ENCODE measurements at regions not wholly inside any gene's neighbourhood (a gene's known extent, or its start where the extent isn't known, plus 50 kb on each side); places are given as distances from the start of the nearest gene placed in this dataset.

- Histone ChIP-seq H3K4me3 (replicated peaks in 1 of 3; ENCODE audit: insufficient read depth in 1 of 3, low read depth in 1 of 3, low read length in 3 of 3) (no peak overlapping the region), H3K9me1 (replicated peaks; ENCODE audit: control insufficient read depth, extremely low read depth, insufficient read depth, low read length) (no peaks in the 10 kb centered on the region), H3K79me2 (ENCODE audit: control insufficient read depth, insufficient read depth, low read length) (no peaks in the 10 kb centered on the region), H3K9ac (replicated peaks; ENCODE audit: extremely low read depth, insufficient read depth, low read length) (no peak overlapping the region), H4K20me1 (replicated peaks; ENCODE audit: control insufficient read depth, extremely low read depth, insufficient read depth, low read length) (no peaks in the 10 kb centered on the region), H3K4me2 (ENCODE audit: insufficient read depth, low read length) (no peak overlapping the region), H3K27me3 (ENCODE audit: control insufficient read depth in 2 of 2, insufficient read depth in 2 of 2, low read length in 2 of 2) (no peaks in the 10 kb centered on the region), H3K36me3 (ENCODE audit: control insufficient read depth in 2 of 2, extremely low read depth in 1 of 2, insufficient read depth in 2 of 2, low read length in 2 of 2) (no peaks in the 10 kb centered on the region), H3K9me3 (replicated peaks; ENCODE audit: control insufficient read depth, insufficient read depth, low read length) (no peaks in the 10 kb centered on the region), H2AFZ (ENCODE audit: low read depth, low read length) (peak overlapping the region; percentile 36), H3K4me1 (ENCODE audit: control insufficient read depth, extremely low read depth, insufficient read depth, low read length) (peaks cover 6% of the 10 kb centered on the region), H3K27ac (ENCODE audit: insufficient read depth, low read depth, low read length) (no peak overlapping the region)
- intact Hi-C loops (cut with micrococcal nuclease) = no loop called here
- TF ChIP-seq MAX (IDR thresholded peaks at IDR 0.05; ENCODE audit: insufficient read depth, insufficient read length) (no peak), EZH2 (IDR thresholded peaks at IDR 0.05; ENCODE audit: borderline replicate concordance, low read depth, low read length, severe bottlenecking) (no peak), FOS (IDR thresholded peaks at IDR 0.05; ENCODE audit: borderline replicate concordance, insufficient read depth, low read length) (peak; percentile 44)
- ChIA-PET POLR2A (no interaction called here), CTCF (no interaction called here)
- DNase-seq (ENCODE audit: low read depth, low spot score) = peak; percentile 19
- BruUV-seq (replicated peaks) = no TSS peak
- FAIRE-seq = peak; percentile 8
- dilution Hi-C loops (cut with MboI; ENCODE audit: extremely low pct_ligation_motif_present, low sequenced_read_pairs) = no loop called here
Observed at GRCh38 chr9:108182950-108183381, 672.8 kb downstream of the ACTL7B start.

DNA sequence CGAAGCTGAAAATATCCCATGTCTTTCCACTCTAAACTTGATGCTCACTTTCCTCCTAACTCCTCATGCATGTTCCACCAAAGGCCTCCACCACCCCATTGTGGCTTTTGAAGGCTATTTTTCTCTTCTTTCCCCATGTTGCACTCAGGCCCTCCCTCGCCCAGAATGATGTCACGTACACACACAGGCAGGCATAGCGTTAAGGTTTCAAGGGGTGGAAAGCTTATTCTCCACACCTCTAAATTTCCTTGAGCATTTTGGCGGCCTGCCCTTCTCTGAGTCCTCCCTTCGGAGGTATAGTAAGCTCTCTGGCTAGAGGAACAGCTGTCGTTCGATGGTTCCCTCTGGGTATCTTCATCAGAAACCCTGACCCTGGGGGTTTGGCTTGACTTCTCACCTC lies 673.5 kb downstream of the ACTL7B start:
- ChIA-PET CTCF (no interaction called here), POLR2A (no interaction called here)
- H3K4me1 ChIP-seq (ENCODE audit: control insufficient read depth, extremely low read depth, insufficient read depth, low read length) = peaks cover 6% of the 10 kb centered on the region
- H3K9me1 ChIP-seq (replicated peaks; ENCODE audit: control insufficient read depth, extremely low read depth, insufficient read depth, low read length) = no peaks in the 10 kb centered on the region
- no TSS peak for BruUV-seq (replicated peaks)
- H3K4me2 ChIP-seq (ENCODE audit: insufficient read depth, low read length) = no peak overlapping the region
- no peaks in the 10 kb centered on the region for H3K9me3 ChIP-seq (replicated peaks; ENCODE audit: control insufficient read depth, insufficient read depth, low read length)
- no peak overlapping the region for H3K27ac ChIP-seq (ENCODE audit: insufficient read depth, low read depth, low read length)
- H2AFZ ChIP-seq (ENCODE audit: low read depth, low read length) = no peak overlapping the region
- no peaks in the 10 kb centered on the region for H4K20me1 ChIP-seq (replicated peaks; ENCODE audit: control insufficient read depth, extremely low read depth, insufficient read depth, low read length)
- TF ChIP-seq JUN (IDR thresholded peaks at IDR 0.05; ENCODE audit: borderline replicate concordance, insufficient read depth, insufficient read length, low read depth) = no peak
- TF ChIP-seq FOS (IDR thresholded peaks at IDR 0.05; ENCODE audit: borderline replicate concordance, insufficient read depth, low read length) = no peak
- no peak for TF ChIP-seq MAX (IDR thresholded peaks at IDR 0.05; ENCODE audit: insufficient read depth, insufficient read length)
- TF ChIP-seq POLR2A (IDR thresholded peaks at IDR 0.05; ENCODE audit: low read depth, low read length) = no peak
- no peak for TF ChIP-seq POLR2AphosphoS5 (IDR thresholded peaks at IDR 0.05; ENCODE audit: insufficient read depth, low read depth, low read length)
- TF ChIP-seq CTCF (IDR thresholded peaks at IDR 0.05; ENCODE audit: extremely low read depth in 1 of 2, insufficient read depth in 1 of 2, low read depth in 1 of 2, low read length in 2 of 2) = no peak
- no peak for TF ChIP-seq EZH2 (IDR thresholded peaks at IDR 0.05; ENCODE audit: borderline replicate concordance, low read depth, low read length, severe bottlenecking)
- no peak for TF ChIP-seq GATA2 (IDR thresholded peaks at IDR 0.05; ENCODE audit: insufficient read depth, insufficient read length, low read depth, low read length)
- no peak for TF ChIP-seq MYC (IDR thresholded peaks at IDR 0.05; ENCODE audit: low read depth, low read length)
- FAIRE-seq (no peak), DNase-seq (ENCODE audit: low read depth, low spot score) (no peak)
- no peak overlapping the region for H3K4me3 ChIP-seq (replicated peaks in 1 of 3; ENCODE audit: insufficient read depth in 1 of 3, low read depth in 1 of 3, low read length in 3 of 3)
- dilution Hi-C loops (cut with MboI; ENCODE audit: extremely low pct_ligation_motif_present, low sequenced_read_pairs) (no loop called here), intact Hi-C loops (cut with micrococcal nuclease) (no loop called here)
- H3K36me3 ChIP-seq (ENCODE audit: control insufficient read depth in 2 of 2, extremely low read depth in 1 of 2, insufficient read depth in 2 of 2, low read length in 2 of 2) = no peaks in the 10 kb centered on the region
- no peaks in the 10 kb centered on the region for H3K79me2 ChIP-seq (ENCODE audit: control insufficient read depth, insufficient read depth, low read length)
- H3K27me3 ChIP-seq (ENCODE audit: control insufficient read depth in 2 of 2, insufficient read depth in 2 of 2, low read length in 2 of 2) = no peaks in the 10 kb centered on the region
- no peak overlapping the region for H3K9ac ChIP-seq (replicated peaks; ENCODE audit: extremely low read depth, insufficient read depth, low read length)

Data from endothelial cell of umbilical vein (primary cell).